Muscle of arm (tissue), 1 donor: ENCODE measurements at regions not wholly inside any gene's neighbourhood (a gene's known extent, or its start where the extent isn't known, plus 50 kb on each side); places are given as distances from the start of the nearest gene placed in this dataset.
"Not testable (repeated sequence)": the region's sequence is repeated elsewhere in the genome, so short reads cannot be mapped to it uniquely, and the experiment has no call there.

Experiments
- DNase-seq: peaks from one replicate; pipeline ENCODE4 v3.0.0-alpha.2; 2013

DNA sequence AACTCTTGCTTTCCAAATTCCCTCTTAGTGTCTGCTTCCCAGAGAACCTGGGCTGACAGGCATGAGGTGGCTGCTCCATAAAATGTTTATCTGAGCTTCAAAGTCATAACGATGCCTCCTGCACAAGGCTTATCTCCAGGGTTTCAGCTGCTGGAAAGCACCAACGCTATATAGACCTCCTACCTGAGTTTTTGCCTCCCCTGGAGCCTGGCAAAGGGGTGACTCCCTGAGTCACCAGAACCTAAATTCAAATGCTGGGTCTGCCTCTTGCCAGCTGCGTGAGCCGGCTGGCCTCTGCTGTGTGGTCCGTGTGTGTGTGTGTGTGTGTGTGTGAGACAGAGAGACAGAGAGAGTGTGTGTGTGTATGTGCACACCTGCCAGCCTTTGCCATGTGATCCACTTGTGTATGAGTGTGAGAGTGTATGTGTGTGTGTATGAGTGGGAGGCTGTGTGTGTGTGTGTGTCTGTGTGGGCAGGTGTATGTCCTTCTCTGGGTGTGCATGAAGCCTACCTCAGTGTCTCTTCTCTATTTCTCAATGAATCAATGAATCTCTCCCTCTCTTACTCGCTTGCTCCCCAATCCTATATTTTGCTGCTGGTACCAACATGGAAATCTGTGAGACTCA is 714.9 kb downstream of the MATN1 start:
- no peak for DNase-seq

DNA sequence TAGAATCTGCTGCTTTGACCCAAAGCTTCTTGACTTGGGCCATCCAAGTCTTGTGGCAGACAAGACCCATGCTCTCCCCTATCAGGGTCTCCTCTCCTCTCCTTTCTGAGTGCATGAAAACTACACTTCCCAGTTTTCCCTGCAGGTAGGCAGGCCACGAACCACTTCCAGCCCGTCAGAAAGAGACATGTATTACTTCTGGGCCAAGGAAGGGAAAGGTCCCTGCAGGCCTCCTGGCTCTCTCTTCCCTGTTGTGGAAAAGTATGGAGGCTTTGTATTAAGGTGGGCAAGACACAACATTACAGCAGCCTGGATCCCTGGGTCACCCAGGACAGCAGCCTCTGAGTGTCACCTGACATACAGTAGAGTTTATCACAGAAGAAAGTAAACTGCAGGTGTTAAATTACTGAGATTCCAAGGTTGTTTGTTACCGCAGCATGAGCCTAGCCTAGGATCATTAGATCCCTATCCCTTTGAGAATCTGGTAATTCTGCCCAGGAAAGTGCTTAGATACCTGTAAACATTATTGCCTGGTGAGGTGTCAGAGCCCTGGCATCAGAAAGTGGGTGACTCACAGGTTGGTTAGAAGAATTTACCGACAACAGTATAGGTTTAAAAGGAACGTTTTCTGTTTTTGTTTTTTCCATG is 717.3 kb downstream of the MATN1 start:
- DNase-seq: no peak

DNA sequence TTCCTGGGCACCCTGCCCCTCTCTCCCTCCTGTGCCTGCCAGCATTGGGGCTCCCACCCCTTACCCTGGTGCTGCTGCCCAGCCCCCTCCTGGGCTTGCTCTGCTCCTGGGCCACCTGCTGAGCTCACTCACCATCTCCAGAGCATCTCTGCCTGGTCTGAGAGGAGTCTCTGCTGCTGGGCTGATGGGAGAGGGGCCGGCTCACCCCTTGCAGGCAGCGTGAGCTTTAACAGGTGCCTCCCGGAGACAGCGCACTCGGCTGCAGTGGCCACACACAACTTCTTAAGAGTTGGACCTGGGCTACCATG is 721.7 kb downstream of the MATN1 start:
- no peak for DNase-seq

DNA sequence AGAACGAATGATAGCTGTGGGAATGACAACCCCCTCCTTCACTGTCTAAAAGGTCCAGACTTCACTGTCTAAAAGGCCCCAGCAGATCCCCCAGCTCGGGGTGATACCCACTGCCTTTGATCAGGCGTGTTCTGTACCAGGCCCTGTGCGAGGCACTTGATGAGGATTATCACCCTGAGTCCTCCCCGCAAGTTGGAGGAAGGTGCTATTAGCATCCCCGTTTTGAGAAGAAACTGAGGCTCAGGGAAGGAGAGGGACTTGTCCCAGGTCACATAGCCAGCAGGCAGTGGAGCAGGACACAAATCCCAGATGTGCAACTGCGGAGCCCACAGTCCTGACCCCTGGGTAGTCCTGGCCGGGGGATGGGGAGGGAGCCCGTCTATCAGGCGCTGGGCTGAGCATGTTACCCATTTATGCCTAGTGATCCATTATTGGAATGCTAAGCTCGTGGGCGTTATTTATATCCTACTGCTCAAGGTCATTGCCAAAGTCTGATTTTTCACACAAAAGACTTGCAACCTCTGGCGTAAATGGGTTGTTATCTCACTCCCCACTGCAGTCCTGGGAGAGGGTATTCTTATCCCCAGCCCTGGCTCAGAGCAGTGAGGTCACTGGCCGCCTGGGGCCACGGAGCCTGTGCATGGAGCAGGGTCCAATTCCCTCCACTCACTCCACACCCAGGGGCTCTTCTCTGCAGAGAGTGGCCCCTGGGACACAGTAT is 722.2 kb downstream of the MATN1 start:
- no peak for DNase-seq

DNA sequence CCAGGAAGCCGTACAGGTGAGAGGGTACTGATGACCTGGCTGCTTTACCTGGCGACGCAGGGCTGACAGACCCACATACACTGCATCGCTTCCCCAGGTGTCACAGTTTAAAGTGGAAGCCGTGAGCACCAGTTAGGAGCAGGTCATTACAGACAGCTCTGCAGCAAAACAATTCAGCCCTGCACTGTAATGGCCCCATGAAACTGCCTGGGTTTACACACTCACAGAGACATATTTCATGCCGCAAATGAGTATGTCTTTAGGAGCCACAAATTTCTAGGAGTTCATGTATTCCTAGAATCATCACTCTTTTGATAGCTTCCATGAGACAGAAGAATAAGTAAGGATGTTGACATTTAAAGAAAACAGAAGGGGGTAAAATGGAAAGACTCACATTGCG is 723.1 kb downstream of the MATN1 start:
- no peak for DNase-seq

DNA sequence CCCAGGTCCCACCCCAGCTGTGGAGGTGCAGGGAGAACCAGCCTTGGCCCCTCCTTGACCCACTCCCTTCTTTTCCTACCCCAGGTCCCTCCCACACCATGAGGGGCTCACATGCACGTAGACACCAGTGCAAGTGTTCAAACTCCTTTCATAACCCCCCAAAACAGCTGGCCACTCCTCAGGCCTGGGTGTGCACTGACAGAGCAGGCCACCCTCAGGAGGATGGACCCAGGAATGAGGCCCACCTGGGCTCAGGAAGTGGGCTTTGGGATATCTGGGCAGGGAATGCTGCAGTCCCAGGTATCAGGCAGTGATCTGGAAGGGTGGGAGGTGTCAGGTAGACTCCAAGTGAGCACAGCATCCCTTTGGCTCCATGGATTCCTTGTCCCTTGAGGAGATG is 723.8 kb downstream of the MATN1 start:
- DNase-seq: no peak

DNA sequence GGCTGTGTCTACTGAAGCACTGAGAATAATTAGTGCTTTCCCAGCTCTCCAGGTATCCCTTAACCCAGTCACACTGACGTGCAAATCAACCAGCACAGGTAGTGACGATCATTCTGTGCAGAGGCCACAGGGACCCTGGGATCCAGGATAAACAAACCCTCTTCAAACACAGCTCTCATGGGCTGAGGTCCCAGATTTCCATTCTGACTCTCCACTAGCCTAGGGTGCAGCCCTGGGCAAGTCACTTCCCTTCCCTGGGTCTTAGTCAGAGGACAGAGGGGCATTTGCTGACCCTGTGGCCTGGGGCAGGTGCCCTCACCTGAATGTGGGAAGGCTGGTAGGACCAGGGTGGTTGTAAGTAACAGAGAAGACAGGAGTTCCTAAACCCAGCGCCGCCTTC is 724.7 kb downstream of the MATN1 start:
- DNase-seq: no peak

DNA sequence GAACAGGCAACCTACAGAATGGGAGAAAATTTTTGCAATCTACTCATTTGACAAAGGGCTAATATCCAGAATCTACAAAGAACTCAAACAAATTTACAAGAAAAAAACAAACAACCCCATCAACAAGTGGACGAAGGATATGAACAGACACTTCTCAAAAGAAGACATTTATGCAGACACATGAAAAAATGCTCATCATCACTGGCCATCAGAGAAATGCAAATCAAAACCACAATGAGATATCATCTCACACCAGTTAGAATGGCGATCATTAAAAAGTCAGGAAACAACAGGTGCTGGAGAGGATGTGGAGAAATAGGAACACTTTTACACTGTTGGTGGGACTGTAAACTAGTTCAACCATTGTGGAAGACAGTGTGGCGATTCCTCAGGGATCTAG is 725.6 kb downstream of the MATN1 start:
- not testable (repeated sequence) for DNase-seq

DNA sequence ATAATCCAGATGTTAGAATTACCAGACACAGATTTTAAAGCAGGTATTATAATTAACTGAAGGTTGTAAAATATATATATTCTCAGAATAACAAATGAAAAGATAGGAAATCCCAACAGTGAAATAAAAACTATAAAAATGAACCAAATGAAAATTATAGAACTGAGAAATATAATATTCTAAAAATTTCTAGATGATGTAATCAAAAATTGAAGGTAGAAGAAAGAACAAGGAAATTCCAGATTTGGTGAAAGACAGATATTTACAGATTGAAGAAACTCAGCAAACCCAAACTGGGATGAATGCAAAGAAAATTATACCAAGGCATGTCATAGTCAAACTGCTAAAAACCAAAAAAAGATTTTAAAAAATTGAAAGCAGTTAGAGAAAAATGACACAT is 729.4 kb downstream of the MATN1 start:
- no peak for DNase-seq

DNA sequence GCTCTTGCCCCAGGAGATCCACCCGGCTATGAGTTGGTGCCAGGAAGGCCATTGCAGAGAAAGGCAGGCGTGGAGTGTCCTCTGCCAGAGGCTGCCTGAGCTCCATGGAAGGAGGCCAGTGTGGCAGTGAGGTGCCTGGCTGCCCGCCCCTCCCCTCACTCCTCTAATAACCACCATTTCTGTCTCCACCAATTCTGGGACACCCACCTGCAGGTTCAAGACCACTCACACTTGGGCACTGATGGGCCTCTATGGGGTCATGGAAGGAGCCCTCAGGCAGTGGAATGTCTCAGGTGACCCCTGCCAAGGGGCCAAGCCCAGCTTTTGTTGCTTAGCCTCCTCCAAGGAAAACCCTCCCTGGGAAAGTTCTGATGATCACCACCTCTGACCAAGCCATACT is 731.6 kb downstream of the MATN1 start:
- no peak for DNase-seq

DNA sequence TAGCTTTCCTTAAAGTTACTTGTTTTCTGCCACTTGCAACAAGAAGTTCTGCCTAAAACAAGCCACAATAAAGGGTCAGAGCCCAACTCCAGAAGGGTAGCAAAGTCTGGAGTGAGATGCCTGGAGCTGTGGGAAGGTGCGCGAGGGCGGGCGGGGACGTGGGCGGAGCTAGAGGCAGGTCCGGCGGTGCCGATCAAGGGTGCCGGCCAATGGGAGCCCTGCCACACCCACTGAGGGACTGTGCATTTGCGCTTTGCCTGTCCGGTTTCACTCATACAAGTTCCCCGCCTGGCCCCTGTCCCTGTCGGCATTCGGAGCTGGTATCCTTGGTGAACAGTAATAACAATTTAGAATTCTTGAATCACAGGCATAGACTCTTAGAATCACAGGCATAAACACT is 732.4 kb downstream of the MATN1 start:
- no peak for DNase-seq

DNA sequence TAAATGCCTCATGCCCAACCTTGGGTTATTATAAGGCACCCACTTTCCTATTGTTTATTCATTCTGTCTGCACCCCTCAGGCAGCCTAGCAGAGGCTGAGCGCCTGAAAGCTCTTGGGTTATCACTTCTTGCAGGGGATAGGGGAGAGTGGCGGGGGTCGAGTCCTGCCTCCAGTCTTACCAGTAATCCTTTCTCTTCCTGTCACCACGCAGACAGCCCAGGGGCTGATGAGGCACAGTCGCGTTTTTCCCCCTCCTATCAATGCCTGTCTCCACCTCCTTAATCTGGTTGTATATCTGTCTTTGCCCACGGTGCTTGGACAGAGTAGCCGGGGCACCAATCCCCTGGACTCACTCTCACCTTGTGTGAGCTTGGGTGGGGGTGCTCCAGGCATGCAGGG is 733.1 kb downstream of the MATN1 start:
- no peak for DNase-seq

DNA sequence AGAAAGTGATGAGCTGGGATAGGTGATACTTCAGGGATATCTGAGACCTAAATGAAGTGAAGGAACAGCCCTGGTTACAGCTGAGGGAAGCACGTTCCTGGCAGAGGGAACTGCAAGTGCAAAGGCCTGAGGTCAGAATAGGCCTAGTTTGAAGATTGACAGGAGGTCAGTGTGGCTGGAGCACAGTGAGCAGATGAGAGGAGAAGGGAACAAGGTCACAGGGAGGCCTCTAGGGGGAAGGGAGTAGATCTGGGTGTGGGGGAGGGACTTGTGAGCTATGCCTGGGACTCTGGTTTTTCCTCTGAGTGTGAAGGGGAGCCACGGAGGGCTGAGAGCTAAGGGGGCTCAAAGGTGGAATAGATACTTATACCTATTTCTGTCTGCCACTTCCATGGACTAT is 736.4 kb downstream of the MATN1 start:
- DNase-seq: no peak

DNA sequence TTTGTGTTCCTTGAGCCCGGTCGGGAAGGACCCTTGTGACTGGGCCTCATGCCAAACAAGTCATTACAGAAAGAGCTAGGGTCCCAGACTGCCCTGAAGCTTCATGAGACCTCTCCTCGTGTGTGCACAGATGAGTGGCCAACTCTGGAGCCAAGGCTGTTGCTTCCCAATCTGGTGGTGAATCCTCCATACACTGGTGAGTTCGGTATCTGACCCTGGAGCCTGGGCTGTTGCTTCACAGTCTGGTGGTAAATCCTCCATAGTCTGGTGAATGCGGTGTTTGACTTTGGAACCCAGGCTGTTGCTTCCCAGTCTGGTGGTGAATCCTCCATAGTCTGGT is 737.8 kb downstream of the MATN1 start:
- DNase-seq: no peak

DNA sequence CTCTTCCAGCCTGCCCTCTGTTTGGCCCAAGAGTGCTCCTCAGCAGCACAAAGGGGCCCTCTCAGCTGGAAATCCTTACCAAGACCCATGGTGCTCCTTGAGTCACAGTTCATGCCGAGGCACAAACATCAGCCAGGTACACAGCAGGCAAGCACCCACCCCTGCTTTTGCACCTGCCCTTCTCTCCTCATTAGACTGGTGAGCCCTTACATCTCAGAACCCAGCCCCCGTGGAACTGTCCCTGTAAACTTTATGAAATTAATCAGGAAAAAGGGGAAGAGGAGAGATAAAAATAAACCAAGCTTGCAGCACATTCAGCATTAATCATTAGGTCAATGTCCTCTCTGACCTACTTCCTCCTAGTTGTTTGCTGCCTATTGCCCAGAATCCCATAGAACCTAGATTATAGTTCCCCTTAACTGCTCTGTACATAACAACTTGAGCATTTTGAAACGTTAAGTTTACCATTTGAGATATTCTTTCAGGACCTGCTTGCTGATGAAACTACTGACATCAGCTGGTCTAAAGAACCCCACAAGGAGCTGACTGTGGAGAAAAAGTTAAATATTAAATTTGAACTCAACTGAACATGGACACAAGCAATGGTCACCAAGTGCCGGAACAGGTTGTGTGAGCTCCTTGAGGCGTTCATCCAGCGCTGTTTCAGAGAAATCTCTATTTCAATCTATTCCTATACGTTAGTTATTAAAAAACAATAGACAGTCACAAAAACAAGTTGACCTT is 738.4 kb downstream of the MATN1 start:
- no peak for DNase-seq

DNA sequence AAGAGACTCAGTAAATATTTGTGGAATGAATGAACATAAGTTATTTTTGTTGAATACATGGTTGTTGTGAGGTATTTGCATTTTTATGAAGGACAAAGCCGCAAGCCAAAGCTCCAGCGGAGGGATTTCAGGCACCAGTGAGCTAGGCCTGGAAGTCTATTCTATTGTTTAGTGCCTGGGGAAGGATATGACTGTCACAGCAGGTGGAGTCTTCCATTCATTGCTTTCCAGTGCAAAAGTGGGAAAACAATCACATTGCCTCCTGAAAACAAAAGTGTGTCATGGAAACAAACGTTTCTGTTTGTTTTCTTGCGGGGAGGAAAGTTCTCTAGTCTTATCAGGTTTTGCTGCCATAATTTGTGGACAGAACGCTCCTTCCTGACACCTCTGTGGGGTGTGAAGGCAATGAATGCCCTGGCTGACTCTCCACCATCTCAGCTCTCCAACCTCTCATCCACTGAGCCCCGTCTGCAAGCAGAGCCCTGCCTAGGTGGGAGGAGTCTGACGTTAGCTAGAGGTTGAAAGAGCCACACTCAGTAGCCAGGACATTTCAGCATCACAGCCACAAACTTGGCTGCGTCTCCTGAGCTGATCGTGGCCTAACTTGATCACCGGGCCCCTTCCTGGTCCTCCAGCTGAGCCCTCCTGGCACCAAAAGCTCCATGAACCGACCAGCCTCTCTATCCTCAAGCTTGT is 739.1 kb downstream of the MATN1 start:
- DNase-seq: no peak

DNA sequence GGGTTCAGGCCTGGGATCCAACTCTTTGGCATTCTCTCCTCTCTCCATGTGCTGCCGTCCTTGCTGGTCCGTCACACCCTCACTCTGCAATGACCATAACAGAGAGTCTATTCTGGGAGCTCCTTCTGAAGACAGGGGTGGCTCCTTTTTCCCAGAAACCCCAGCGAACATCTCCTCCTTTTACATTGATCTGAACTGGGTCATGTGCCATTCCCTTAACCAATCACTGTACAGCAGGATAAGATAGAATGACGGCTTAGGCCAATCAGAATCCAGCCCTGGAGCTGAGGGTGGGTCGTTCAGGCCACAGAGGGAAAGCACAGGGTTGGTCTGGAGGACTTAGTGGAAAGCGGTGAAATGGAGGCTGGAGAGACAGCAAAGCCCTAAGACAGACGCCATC is 740.1 kb downstream of the MATN1 start:
- no peak for DNase-seq

DNA sequence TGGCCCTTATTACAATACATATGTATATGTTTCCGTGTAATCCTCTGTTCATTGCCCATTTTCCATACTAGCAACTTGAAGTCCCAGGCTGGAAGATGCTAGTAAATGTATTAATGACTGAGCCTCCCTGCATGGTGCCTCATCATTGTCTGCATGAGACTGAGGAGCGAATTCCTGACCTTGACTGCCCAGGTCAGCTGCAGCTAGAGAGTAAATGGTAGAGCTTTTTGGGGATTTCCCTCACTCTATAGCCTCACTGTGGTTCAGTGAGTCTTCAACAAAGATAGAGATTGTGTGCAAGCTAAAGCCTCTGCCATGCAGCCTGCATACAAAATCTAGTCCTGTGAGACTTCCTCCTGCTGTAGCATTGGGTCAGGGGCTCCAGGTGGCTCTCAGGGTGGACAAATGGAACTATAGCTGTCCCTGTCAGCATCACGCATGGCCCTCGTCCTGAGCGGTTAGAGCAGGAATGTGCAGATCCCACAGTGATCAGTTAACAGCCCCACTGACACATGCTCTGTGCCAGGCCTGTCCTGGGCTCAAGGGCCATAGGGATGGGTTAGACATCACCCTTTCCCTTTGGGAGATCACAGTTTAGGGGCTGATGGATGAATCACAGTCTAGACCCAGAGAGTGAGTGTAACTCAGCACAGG is 741.7 kb downstream of the MATN1 start:
- no peak for DNase-seq

DNA sequence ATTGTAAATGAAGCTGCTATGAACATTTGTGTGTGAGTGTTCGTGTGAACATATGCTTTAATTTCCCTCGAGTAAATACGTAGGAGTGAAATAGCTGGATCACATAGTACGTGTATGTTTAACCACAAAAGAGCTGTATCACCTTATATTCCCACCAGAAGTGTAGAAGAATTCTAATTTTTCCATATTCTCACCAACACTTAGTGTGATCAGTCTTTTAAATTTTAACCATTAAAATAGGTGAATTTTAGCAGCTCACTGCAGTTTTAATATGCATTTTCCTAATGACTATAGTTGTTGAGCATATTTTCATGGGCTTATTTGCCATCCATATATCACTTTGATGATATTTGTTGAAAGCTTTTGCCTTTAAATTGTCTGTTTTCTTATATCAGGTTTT is 741.2 kb downstream of the PTPRU start:
- DNase-seq: no peak

DNA sequence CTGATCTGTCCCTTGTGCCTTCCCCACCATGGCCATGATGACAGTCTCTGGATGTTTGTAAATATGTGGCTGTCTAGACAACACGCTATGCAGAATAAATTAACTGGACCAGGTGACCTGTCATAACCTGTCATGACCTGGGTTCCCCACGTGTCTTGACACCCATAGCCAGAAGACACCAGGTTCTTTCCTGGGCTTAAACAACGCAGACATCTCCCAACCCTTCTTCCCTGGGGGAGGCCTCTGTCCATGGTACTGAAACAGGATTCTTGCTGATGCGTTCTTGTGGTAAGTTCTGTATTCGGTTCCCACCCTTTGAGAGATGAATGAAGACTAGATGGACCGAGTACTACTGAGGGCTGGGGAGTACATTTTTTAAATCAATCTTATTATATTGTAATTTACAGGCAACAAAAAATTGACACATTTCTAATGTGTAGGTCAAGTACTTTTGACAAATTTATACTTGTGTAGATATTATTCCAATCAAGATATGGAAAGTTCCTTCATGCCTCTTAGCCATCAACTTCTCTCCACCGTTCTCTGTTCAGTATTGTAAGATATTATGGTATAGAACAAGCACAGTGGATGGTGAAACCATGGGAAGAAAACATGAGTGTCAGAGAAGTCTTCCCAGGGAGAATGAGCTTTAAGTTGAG is 738.8 kb downstream of the PTPRU start:
- DNase-seq: peak; percentile 25

DNA sequence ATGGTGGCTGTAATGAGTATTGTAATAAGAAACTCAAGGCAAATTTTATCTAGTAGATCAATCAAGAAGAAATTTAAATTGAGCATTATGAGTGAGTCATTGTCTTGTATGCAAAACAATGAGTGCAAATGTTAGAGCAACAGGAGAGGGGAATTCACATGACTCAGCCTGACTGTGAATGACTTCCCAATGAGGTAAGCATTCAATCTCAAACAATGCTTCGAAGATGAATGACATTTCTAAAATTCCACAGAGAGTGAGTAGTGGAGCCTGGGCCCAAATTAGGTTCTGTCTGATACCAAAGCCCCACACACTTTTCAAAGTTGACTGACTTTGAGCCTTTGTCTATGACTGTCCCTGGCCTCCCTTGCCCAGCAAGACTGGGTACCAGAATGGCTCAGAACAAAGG is 738.0 kb downstream of the PTPRU start:
- DNase-seq: no peak
